ENCODE measurements at regions not wholly inside any gene's neighbourhood (a gene's known extent, or its start where the extent isn't known, plus 50 kb on each side); places are given as distances from the start of the nearest gene placed in this dataset.

GRCh38 chr7:25976630-25977029, 175.4 kb upstream of the NFE2L3 start:
- Histone ChIP-seq H3K36me3 (replicated peaks; ENCODE audit: low read depth, low read length) (no peaks in the 10 kb centered on the region), H3K4me2 (ENCODE audit: low read length) (no peak overlapping the region), H3K27ac (ENCODE audit: low read length) (no peak overlapping the region), H2AFZ (ENCODE audit: low read depth, low read length) (no peak overlapping the region), H3K9ac (ENCODE audit: low read length) (no peak overlapping the region), H3K79me2 (ENCODE audit: low read length) (no peaks in the 10 kb centered on the region), H3K27me3 (ENCODE audit: low read depth, low read length) (no peaks in the 10 kb centered on the region), H3K9me3 (ENCODE audit: insufficient read depth, low read length) (peaks cover 6% of the 10 kb centered on the region; the same call in 1 of the 2 replicates), H4K20me1 (ENCODE audit: insufficient read depth, low read length) (no peaks in the 10 kb centered on the region), H3K4me1 (ENCODE audit: low read length) (no peaks in the 10 kb centered on the region), H3K4me3 (ENCODE audit: low read length) (no peak overlapping the region)
- TF ChIP-seq EZH2phosphoT487 (IDR thresholded peaks at IDR 0.05; ENCODE audit: low read depth): no peak
- TF ChIP-seq, protein P1, sequence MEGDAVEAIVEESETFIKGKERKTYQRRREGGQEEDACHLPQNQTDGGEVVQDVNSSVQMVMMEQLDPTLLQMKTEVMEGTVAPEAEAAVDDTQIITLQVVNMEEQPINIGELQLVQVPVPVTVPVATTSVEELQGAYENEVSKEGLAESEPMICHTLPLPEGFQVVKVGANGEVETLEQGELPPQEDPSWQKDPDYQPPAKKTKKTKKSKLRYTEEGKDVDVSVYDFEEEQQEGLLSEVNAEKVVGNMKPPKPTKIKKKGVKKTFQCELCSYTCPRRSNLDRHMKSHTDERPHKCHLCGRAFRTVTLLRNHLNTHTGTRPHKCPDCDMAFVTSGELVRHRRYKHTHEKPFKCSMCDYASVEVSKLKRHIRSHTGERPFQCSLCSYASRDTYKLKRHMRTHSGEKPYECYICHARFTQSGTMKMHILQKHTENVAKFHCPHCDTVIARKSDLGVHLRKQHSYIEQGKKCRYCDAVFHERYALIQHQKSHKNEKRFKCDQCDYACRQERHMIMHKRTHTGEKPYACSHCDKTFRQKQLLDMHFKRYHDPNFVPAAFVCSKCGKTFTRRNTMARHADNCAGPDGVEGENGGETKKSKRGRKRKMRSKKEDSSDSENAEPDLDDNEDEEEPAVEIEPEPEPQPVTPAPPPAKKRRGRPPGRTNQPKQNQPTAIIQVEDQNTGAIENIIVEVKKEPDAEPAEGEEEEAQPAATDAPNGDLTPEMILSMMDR (IDR thresholded peaks at IDR 0.05; ENCODE audit: low read depth, low read length): no peak

DNA sequence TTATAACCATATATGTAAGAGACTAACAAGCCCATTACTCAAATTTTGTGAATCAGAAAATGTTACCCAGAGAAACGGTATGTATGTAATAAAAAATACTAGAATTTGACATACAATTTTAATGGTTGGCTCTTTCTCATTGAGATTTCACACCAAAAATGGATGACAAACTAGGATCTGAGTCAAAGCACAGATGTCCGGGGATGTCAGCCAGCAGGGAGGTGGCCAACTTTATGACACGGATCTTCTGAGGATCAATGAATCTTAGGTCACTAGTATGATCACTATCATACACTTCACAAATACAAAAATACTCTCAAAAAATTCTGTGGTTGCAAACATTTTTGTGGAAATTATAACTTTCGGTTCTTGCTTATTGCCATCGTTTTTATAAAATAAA, 173.5 kb upstream of the NFE2L3 start:
- no peak overlapping the region for H3K4me3 ChIP-seq (ENCODE audit: low read length)
- TF ChIP-seq, protein P1 (IDR thresholded peaks at IDR 0.05; ENCODE audit: low read depth, low read length): no peak
- TF ChIP-seq EZH2phosphoT487 (IDR thresholded peaks at IDR 0.05; ENCODE audit: low read depth): no peak
- H3K27ac ChIP-seq (ENCODE audit: low read length): no peak overlapping the region
- no peaks in the 10 kb centered on the region for H3K36me3 ChIP-seq (replicated peaks; ENCODE audit: low read depth, low read length)
- H3K27me3 ChIP-seq (ENCODE audit: low read depth, low read length): no peaks in the 10 kb centered on the region
- H2AFZ ChIP-seq (ENCODE audit: low read depth, low read length): no peak overlapping the region
- no peaks in the 10 kb centered on the region for H3K79me2 ChIP-seq (ENCODE audit: low read length)
- H3K9ac ChIP-seq (ENCODE audit: low read length): no peak overlapping the region
- no peak overlapping the region for H3K4me2 ChIP-seq (ENCODE audit: low read length)
- no peaks in the 10 kb centered on the region for H4K20me1 ChIP-seq (ENCODE audit: insufficient read depth, low read length)
- peaks cover 6% of the 10 kb centered on the region; the same call in 1 of the 2 replicates for H3K9me3 ChIP-seq (ENCODE audit: insufficient read depth, low read length)
- no peaks in the 10 kb centered on the region for H3K4me1 ChIP-seq (ENCODE audit: low read length)

GRCh38 chr7:25979605-25980004, 172.4 kb upstream of the NFE2L3 start:
- no peaks in the 10 kb centered on the region for H3K4me1 ChIP-seq (ENCODE audit: low read length)
- H3K4me2 ChIP-seq (ENCODE audit: low read length): no peak overlapping the region
- H3K9ac ChIP-seq (ENCODE audit: low read length): no peak overlapping the region
- peaks cover 6% of the 10 kb centered on the region; the same call in 1 of the 2 replicates for H3K9me3 ChIP-seq (ENCODE audit: insufficient read depth, low read length)
- no peak overlapping the region for H2AFZ ChIP-seq (ENCODE audit: low read depth, low read length)
- H3K27me3 ChIP-seq (ENCODE audit: low read depth, low read length): no peaks in the 10 kb centered on the region
- H3K4me3 ChIP-seq (ENCODE audit: low read length): no peak overlapping the region
- no peaks in the 10 kb centered on the region for H4K20me1 ChIP-seq (ENCODE audit: insufficient read depth, low read length)
- H3K27ac ChIP-seq (ENCODE audit: low read length): no peak overlapping the region
- no peaks in the 10 kb centered on the region for H3K36me3 ChIP-seq (replicated peaks; ENCODE audit: low read depth, low read length)
- no peak for TF ChIP-seq EZH2phosphoT487 (IDR thresholded peaks at IDR 0.05; ENCODE audit: low read depth)
- TF ChIP-seq, protein P1 (IDR thresholded peaks at IDR 0.05; ENCODE audit: low read depth, low read length): no peak
- H3K79me2 ChIP-seq (ENCODE audit: low read length): no peaks in the 10 kb centered on the region

DNA sequence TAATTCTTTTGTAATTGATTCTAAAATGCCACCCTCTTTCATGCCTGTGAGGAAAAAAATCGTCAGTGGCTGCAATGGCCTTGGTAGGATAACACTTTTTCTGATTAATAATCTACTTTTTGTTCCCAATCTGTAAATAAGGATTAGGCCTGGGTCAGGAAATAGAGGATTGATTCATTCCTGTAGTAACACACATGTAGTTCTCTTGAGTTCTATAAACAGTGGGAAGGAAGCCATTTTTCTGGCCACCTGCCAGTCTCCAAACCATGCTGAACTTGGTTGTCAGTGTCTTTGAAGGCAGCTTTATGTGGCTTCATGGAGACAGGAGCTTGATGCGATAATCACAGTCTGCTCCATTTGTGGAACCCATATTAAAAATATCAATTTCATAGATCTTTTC, 169.3 kb upstream of the NFE2L3 start:
- H2AFZ ChIP-seq (ENCODE audit: low read depth, low read length): no peak overlapping the region
- H3K79me2 ChIP-seq (ENCODE audit: low read length): no peaks in the 10 kb centered on the region
- H3K27me3 ChIP-seq (ENCODE audit: low read depth, low read length): no peaks in the 10 kb centered on the region
- H3K4me3 ChIP-seq (ENCODE audit: low read length): no peak overlapping the region
- no peaks in the 10 kb centered on the region for H3K36me3 ChIP-seq (replicated peaks; ENCODE audit: low read depth, low read length)
- no peaks in the 10 kb centered on the region for H3K4me1 ChIP-seq (ENCODE audit: low read length)
- TF ChIP-seq, protein P1 (IDR thresholded peaks at IDR 0.05; ENCODE audit: low read depth, low read length): no peak
- TF ChIP-seq EZH2phosphoT487 (IDR thresholded peaks at IDR 0.05; ENCODE audit: low read depth): no peak
- no peak overlapping the region for H3K27ac ChIP-seq (ENCODE audit: low read length)
- no peaks in the 10 kb centered on the region for H3K9me3 ChIP-seq (ENCODE audit: insufficient read depth, low read length)
- no peaks in the 10 kb centered on the region for H4K20me1 ChIP-seq (ENCODE audit: insufficient read depth, low read length)
- no peak overlapping the region for H3K9ac ChIP-seq (ENCODE audit: low read length)
- H3K4me2 ChIP-seq (ENCODE audit: low read length): no peak overlapping the region

Measured in OCI-LY3 (cell line).